Activated T-cell treated with anti-CD3 and anti-CD28 coated beads, Interleukin-2, amount 50 U/mL, for 72 hours (primary cell): ENCODE measurements at regions not wholly inside any gene's neighbourhood (a gene's known extent, or its start where the extent isn't known, plus 50 kb on each side); places are given as distances from the start of the nearest gene placed in this dataset.
"Not testable (repeated sequence)": the region's sequence is repeated elsewhere in the genome, so short reads cannot be mapped to it uniquely, and the experiment has no call there.

Experiments used
- ATAC-seq, 2 donors: fragments of 150-1000 bp; cut with Tn5 transposase; replicated peaks in 1 of 2; 2 replicates each; pipeline ENCODE4 v1.10.0; 2021; ENCODE audit warnings: moderate library complexity in 2 of 2, mild to moderate bottlenecking in 1 of 2
- DNase-seq, 2 donors: peaks; one replicate each; pipeline ENCODE4 v3.0.0; 2021 to 2022; ENCODE audit warnings: mixed read lengths in 1 of 2
- H3K27ac Mint-ChIP-seq: one replicate; pipeline ENCODE4 v1.8.0; 2022; ENCODE audit warnings: mild to moderate bottlenecking, moderate library complexity, mixed read lengths
- H3K27me3 Mint-ChIP-seq: one replicate; pipeline ENCODE4 v1.8.0; 2022; ENCODE audit warnings: low read depth, mixed read lengths
- H3K36me3 Mint-ChIP-seq, 2 donors: one replicate each; pipeline ENCODE4 v1.8.0; 2022; ENCODE audit warnings: mixed read lengths in 2 of 2, mild to moderate bottlenecking in 1 of 2; ENCODE audit not compliant: insufficient read depth in 2 of 2
- H3K4me1 Mint-ChIP-seq: one replicate; pipeline ENCODE4 v1.8.0; 2022; ENCODE audit warnings: low read depth, mixed read lengths
- H3K4me3 Mint-ChIP-seq, 2 donors: one replicate each; pipeline ENCODE4 v1.8.0; 2022; ENCODE audit warnings: mild to moderate bottlenecking in 2 of 2, mixed read lengths in 2 of 2, moderate library complexity in 2 of 2
- H3K9me3 Mint-ChIP-seq, 2 donors: one replicate each; pipeline ENCODE4 v1.8.0; 2022; ENCODE audit warnings: mixed read lengths in 2 of 2

- no peak overlapping the region for H3K4me3 Mint-ChIP-seq
- H3K36me3 Mint-ChIP-seq = peaks cover 0 to 7% of the 10 kb centered on the region in 2 donors
- H3K4me1 Mint-ChIP-seq = no peaks in the 10 kb centered on the region
Measured at GRCh38 chr1:232422098-232422497, 207.8 kb downstream of the SIPA1L2 start.

DNA sequence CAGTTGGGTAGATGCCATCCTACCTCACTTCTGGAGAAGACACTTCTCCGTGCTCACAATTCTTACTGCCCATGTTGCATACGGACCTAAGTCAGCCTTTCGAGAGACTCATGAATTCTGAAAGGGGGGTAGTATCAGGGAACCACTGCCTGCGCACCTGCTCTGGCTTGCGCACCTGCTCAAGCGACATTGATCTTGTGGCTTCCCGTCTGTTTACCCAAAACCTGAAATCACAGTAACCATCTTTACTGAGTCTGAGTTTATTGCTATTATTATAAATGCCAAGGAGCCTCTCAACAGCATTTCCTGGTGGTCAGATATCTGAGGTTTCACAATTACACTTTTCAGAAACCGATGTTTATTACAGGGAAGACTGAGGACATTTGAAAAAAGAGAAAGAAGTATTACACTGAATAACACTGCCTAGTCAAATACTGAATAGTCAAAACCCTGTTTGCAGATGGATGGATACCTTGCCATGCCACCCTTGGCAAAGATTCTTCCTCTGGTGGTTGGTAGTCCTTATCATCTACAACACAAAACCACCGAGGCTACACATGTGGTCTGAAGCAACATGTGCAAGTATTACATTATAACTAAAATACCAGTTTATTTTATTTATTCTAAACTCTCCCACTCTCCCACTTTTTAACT is 208.7 kb downstream of the SIPA1L2 start:
- no peak for ATAC-seq
- peaks cover 0 to 7% of the 10 kb centered on the region in 2 donors for H3K36me3 Mint-ChIP-seq
- no peaks in the 10 kb centered on the region for H3K4me1 Mint-ChIP-seq
- DNase-seq = no peak
- peaks cover 6% of the 10 kb centered on the region for H3K27me3 Mint-ChIP-seq
- no peak overlapping the region for H3K4me3 Mint-ChIP-seq
- no peaks in the 10 kb centered on the region for H3K9me3 Mint-ChIP-seq
- H3K27ac Mint-ChIP-seq = no peak overlapping the region

More at GRCh38 chr1:232422098-232422497, 207.8 kb downstream of the SIPA1L2 start:
- DNase-seq = no peak
- no peak for ATAC-seq
- Mint-ChIP-seq H3K27me3 (peaks cover 6% of the 10 kb centered on the region), H3K27ac (no peak overlapping the region), H3K9me3 (no peaks in the 10 kb centered on the region)

GRCh38 chr1:232417636-232418248 is 212.2 kb downstream of the SIPA1L2 start:
- Mint-ChIP-seq H3K4me1 (no peaks in the 10 kb centered on the region), H3K9me3 (no peaks in the 10 kb centered on the region), H3K4me3 (no peak overlapping the region), H3K36me3 (peaks cover 0 to 2% of the 10 kb centered on the region in 2 donors), H3K27ac (no peak overlapping the region), H3K27me3 (no peaks in the 10 kb centered on the region)
- DNase-seq (no peak), ATAC-seq (no peak)

DNA sequence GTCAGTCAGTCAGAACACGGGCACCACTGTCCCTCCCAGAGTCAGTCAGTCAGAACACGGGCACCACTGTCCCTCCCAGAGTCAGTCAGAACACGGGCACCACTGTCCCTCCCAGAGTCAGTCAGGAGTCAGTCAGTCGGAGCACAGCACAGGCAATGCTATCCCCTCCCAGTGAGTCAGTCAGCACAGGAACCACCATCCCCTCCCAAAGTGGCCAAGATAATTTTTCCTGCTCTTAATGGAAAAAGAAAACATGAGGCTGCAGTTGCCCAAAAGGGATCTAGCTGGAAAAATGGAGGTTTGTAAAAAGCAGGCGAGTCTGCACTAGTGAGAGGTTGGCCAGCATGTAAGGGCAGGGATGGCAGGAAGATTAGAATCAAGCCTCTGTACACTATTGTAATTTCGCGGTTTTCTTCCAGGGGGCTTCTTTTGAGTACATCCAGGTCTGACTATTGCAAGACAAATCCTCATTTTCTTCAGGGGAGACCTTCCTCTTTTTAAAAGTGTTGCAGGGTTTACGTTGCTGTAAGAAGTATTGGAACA is 213.8 kb downstream of the SIPA1L2 start:
- Mint-ChIP-seq H3K9me3 (peaks cover 0 to 2% of the 10 kb centered on the region in 2 donors), H3K4me1 (no peaks in the 10 kb centered on the region), H3K27ac (no peak overlapping the region), H3K4me3 (no peak overlapping the region), H3K36me3 (peaks cover 0 to 2% of the 10 kb centered on the region in 2 donors), H3K27me3 (no peaks in the 10 kb centered on the region)
- DNase-seq (no peak), ATAC-seq (no peak)

DNA sequence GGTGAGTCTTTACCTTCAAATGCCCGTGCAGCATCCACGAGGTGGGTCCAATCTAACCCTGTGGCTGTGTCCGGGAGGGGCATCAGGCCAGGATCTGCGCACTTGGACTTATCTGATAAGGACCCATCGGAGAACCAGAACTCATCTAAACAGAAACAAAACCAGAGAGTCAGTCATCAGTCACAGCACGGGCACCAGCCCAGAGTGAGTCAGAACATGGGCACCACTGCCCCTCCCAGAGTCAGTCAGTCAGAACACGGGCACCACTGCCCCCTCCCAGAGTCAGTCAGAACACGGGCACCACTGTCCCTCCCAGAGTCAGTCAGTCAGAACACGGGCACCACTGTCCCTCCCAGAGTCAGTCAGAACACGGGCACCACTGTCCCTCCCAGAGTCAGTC is 214.5 kb downstream of the SIPA1L2 start:
- not testable (repeated sequence) for DNase-seq, H3K4me3 Mint-ChIP-seq, H3K9me3 Mint-ChIP-seq, H3K4me1 Mint-ChIP-seq, H3K36me3 Mint-ChIP-seq, ATAC-seq, H3K27ac Mint-ChIP-seq, H3K27me3 Mint-ChIP-seq

DNA sequence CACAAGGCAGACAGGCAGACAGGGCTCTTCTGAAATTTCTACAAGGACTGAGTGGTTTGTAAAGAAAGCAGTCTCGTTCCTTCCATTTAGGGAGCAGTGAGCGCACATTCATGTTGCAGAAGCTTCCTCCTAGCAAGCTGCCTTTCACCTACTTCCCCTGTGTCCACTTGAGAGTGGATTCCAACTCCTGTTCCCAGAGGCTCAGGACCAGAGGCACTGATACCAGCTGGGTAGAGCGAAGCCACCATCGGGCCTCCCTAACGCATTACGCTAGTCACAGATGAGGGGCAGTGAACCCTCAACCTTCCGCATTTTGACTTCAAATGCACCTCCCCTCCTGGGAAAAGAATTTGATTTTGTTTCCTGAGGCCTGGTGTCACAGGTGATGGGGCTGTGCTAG is 215.8 kb downstream of the SIPA1L2 start:
- peaks cover 0 to 2% of the 10 kb centered on the region in 2 donors for H3K36me3 Mint-ChIP-seq
- no peak for DNase-seq
- no peak overlapping the region for H3K27ac Mint-ChIP-seq
- no peak overlapping the region for H3K4me3 Mint-ChIP-seq
- ATAC-seq = no peak
- no peaks in the 10 kb centered on the region for H3K27me3 Mint-ChIP-seq
- H3K9me3 Mint-ChIP-seq = peaks cover 2% of the 10 kb centered on the region in 2 donors
- H3K4me1 Mint-ChIP-seq = no peaks in the 10 kb centered on the region

GRCh38 chr1:232413674-232414073 is 216.3 kb downstream of the SIPA1L2 start:
- H3K36me3 Mint-ChIP-seq = peaks cover 0 to 2% of the 10 kb centered on the region in 2 donors
- no peak overlapping the region for H3K4me3 Mint-ChIP-seq
- no peaks in the 10 kb centered on the region for H3K27me3 Mint-ChIP-seq
- no peak for DNase-seq
- peaks cover 2% of the 10 kb centered on the region in 2 donors for H3K9me3 Mint-ChIP-seq
- ATAC-seq = no peak
- no peak overlapping the region for H3K27ac Mint-ChIP-seq
- no peaks in the 10 kb centered on the region for H3K4me1 Mint-ChIP-seq

GRCh38 chr1:232409584-232409983 is 220.3 kb downstream of the SIPA1L2 start:
- no peak overlapping the region for H3K27ac Mint-ChIP-seq
- DNase-seq = no peak
- no peaks in the 10 kb centered on the region for H3K4me1 Mint-ChIP-seq
- H3K27me3 Mint-ChIP-seq = no peaks in the 10 kb centered on the region
- no peak for ATAC-seq
- H3K9me3 Mint-ChIP-seq = peaks cover 2% of the 10 kb centered on the region in 2 donors
- H3K36me3 Mint-ChIP-seq = peaks cover 0 to 2% of the 10 kb centered on the region in 2 donors
- no peak overlapping the region for H3K4me3 Mint-ChIP-seq

DNA sequence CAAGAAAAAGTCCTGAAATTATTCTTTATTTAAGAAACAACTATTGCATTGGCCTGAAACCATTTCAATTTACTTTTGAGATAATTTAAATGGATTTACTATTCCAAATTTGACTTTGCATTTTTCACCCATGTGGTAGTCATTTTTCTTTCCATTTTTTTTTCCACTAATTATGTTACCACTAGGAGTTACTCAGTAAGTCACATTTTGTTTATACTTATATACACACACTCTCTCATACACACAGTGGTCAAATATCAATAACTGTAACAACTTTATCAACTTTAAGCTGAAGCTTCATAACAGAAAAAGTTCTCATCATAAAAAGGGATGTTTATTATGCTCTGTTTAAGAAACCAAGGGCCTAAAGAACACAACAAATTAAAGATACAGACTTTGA is 222.8 kb downstream of the SIPA1L2 start:
- DNase-seq (no peak), ATAC-seq (no peak)
- H3K27me3 Mint-ChIP-seq = no peaks in the 10 kb centered on the region
- no peak overlapping the region for H3K4me3 Mint-ChIP-seq
- no peak overlapping the region for H3K27ac Mint-ChIP-seq
- H3K9me3 Mint-ChIP-seq = peaks cover 2% of the 10 kb centered on the region in 2 donors
- H3K4me1 Mint-ChIP-seq = no peaks in the 10 kb centered on the region
- H3K36me3 Mint-ChIP-seq = peaks cover 2% of the 10 kb centered on the region in 2 donors

- Mint-ChIP-seq H3K4me3 (no peak overlapping the region), H3K27me3 (peaks cover 7% of the 10 kb centered on the region), H3K4me1 (no peaks in the 10 kb centered on the region), H3K27ac (no peak overlapping the region), H3K36me3 (peaks cover 2% of the 10 kb centered on the region in 2 donors), H3K9me3 (peaks cover 0 to 2% of the 10 kb centered on the region in 2 donors)
- DNase-seq (no peak), ATAC-seq (no peak)
Measured at GRCh38 chr1:232405781-232406180, 224.2 kb downstream of the SIPA1L2 start.

DNA sequence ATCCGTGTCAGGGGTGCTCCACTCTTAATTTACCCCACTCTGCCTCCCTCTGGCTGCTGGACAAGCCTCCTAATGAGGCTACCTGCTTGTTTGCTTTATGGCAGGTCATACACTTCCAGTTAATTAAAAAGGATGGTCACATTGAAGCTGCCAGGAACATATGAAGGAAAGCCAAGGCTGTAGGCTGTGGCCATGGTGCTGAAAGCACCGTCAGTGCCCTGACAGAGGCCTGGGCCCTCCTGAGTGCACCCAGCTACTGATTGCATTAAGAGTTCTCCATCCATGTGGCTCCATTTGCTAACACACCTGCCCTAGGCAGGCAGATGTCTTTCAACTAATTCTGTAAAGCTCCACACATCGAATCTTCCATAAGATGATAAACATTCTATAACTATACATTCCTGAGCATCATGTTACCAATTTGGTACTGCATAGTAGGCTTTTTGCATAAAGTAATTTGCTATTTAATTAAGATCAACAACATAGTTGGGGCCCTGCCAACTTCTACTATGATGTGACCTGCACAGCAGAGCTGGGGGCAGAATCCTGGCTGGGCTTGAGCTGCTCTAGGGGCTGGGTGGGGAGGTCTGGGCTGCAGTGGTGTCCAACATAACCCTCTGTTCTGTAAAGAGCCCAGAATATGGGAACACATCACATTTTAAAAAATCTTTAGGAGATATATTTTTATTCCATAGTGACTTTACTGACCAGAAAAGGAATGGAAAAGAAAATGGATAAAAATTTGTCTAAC is 224.8 kb downstream of the SIPA1L2 start:
- peaks cover 7% of the 10 kb centered on the region for H3K27me3 Mint-ChIP-seq
- H3K9me3 Mint-ChIP-seq = peaks cover 0 to 2% of the 10 kb centered on the region in 2 donors
- H3K4me1 Mint-ChIP-seq = no peaks in the 10 kb centered on the region
- DNase-seq (no peak), ATAC-seq (no peak)
- H3K27ac Mint-ChIP-seq = no peak overlapping the region
- no peak overlapping the region for H3K4me3 Mint-ChIP-seq
- peaks cover 2% of the 10 kb centered on the region in 2 donors for H3K36me3 Mint-ChIP-seq

- Mint-ChIP-seq H3K27ac (no peak overlapping the region), H3K36me3 (peaks cover 0 to 2% of the 10 kb centered on the region in 2 donors), H3K4me1 (no peaks in the 10 kb centered on the region), H3K9me3 (no peaks in the 10 kb centered on the region), H3K4me3 (no peak overlapping the region), H3K27me3 (peaks cover 7% of the 10 kb centered on the region)
- ATAC-seq = peak; percentile 70 to 83
- no peak for DNase-seq
Measured at GRCh38 chr1:232404227-232404626, 225.7 kb downstream of the SIPA1L2 start.

DNA sequence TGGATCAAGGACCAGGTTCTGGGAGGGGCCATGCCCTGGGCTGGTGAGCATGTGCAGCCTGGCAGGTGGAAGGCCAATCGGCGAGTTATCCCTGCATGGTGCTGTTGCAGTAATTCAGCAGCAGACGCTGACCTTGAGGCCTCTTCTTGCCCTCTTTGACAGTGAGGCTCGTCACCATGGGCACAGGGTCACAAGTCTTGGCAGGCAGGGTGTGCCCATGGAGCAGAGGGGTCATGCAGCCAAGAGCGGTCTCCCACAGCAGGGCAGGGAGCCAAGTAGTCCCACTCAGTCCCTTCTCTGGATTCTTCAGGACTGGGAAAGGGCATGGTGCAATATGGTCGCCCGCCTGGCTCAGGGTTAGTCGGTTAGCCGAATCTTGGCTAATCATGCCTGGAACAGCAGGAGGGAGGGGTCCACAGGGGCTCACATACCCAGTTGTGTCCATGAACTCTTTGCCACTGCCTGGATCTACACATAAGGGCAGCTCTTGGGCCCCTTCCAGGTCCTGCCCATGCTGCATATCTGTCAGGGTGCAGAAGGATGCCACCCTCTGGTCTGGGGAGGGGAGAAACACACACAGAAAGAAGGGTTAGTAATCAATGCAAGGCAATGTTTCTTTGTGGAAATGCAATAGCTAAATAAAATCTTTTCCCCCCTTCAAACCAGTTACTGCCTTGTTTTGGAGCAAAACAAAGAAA is 226.8 kb downstream of the SIPA1L2 start:
- peaks cover 0 to 2% of the 10 kb centered on the region in 2 donors for H3K36me3 Mint-ChIP-seq
- H3K27ac Mint-ChIP-seq = no peak overlapping the region
- no peak for DNase-seq
- no peak for ATAC-seq
- peaks cover 7% of the 10 kb centered on the region for H3K27me3 Mint-ChIP-seq
- no peaks in the 10 kb centered on the region for H3K4me1 Mint-ChIP-seq
- H3K9me3 Mint-ChIP-seq = no peaks in the 10 kb centered on the region
- H3K4me3 Mint-ChIP-seq = no peak overlapping the region
